Uterus (tissue), 2 donors: ENCODE measurements at regions not wholly inside any gene's neighbourhood (a gene's known extent, or its start where the extent isn't known, plus 50 kb on each side); places are given as distances from the start of the nearest gene placed in this dataset.

Experiments
- POLR2A ChIP-seq, 2 donors: fragments of 450-650 bp; IDR thresholded peaks; one replicate each; pipeline ENCODE4 v1.6.1; 2016; ENCODE audit warnings: antibody characterized with exemption in 2 of 2, mild to moderate bottlenecking in 1 of 2, moderate library complexity in 1 of 2
- TF ChIP-seq, protein P1 (sequence below), 4 experiments: fragments of 200-600 bp in 2 of 4; fragments of 450-650 bp in 2 of 4; sonication (generic) in 2 of 4; IDR thresholded peaks; one replicate each; pipeline ENCODE4 v1.5.1; 2016 to 2019; ENCODE audit warnings: antibody characterized with exemption in 4 of 4, mild to moderate bottlenecking in 2 of 4, moderate library complexity in 1 of 4

DNA sequence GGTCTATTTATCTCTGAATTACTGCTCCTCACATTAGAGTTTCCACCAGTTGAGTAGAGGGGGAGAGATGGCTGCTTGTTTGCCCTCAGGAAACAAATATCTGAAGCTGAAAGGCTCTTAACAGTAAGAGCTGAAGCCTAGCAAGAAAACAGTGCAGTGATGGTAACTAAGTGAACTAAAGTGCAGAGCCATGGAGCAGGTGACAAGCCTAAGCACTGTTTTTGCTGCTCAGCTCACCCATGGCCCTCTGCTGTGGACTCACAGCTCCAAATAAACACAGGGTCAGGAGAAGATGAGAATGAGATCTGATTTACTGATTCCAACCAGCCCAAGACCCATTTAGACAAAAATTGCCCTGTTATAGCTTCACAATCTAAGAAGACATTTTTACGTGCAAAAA lies 118.4 kb downstream of the ETAA1 start:
- TF ChIP-seq, protein P1, sequence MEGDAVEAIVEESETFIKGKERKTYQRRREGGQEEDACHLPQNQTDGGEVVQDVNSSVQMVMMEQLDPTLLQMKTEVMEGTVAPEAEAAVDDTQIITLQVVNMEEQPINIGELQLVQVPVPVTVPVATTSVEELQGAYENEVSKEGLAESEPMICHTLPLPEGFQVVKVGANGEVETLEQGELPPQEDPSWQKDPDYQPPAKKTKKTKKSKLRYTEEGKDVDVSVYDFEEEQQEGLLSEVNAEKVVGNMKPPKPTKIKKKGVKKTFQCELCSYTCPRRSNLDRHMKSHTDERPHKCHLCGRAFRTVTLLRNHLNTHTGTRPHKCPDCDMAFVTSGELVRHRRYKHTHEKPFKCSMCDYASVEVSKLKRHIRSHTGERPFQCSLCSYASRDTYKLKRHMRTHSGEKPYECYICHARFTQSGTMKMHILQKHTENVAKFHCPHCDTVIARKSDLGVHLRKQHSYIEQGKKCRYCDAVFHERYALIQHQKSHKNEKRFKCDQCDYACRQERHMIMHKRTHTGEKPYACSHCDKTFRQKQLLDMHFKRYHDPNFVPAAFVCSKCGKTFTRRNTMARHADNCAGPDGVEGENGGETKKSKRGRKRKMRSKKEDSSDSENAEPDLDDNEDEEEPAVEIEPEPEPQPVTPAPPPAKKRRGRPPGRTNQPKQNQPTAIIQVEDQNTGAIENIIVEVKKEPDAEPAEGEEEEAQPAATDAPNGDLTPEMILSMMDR (IDR thresholded peaks at IDR 0.05), result no peak
- TF ChIP-seq POLR2A (IDR thresholded peaks at IDR 0.05), result no peak
